K562 (cell line): ENCODE measurements at regions not wholly inside any gene's neighbourhood (a gene's known extent, or its start where the extent isn't known, plus 50 kb on each side); places are given as distances from the start of the nearest gene placed in this dataset.
A peak's percentile ranks its signal among the peaks of the same experiment; 100 is the strongest.
"Not testable (repeated sequence)": the region's sequence is repeated elsewhere in the genome, so short reads cannot be mapped to it uniquely, and the experiment has no call there.

Source experiments
- ATAC-seq: fragments of 200-7000 bp; cut with Tn5 transposase; 3 replicates; pipeline ENCODE4 v1.9.1; 2020; ENCODE audit warnings: moderate library complexity
- BruUV-seq: library from RNA; stranded (reverse); fragments of 400-500 nt; replicated peaks from 2 replicates; lab custom pipeline; 2021; lab: Mats Ljungman, UMichigan
- CTCF ChIA-PET: fragments of 300-600 bp; formaldehyde crosslinking; extraction: SDS; loops from one replicate; lab custom pipeline; 2021; ENCODE audit warnings: low intra/inter-chr PET ratio; lab: Yijun Ruan, JAX
- POLR2A ChIA-PET: fragments of 300-600, 350-650 bp; sonication (Branson Sonifier 250); formaldehyde crosslinking; extraction: SDS; loops from one replicate; lab custom pipeline; 2021; ENCODE audit warnings: antibody characterized with exemption, inconsistent platforms; lab: Yijun Ruan, JAX
- DNase-seq, 4 experiments: peaks; one replicate each; pipeline versions ENCODE4 v3.0.0 to v3.0.0-alpha.2; 2011 to 2018; ENCODE audit warnings: low spot score in 3 of 4, mixed read lengths in 3 of 4; ENCODE audit errors: extremely low read depth in 1 of 4
- FAIRE-seq: peaks from 2 replicates; lab custom pipeline; 2011; peaks lifted over from hg19 to GRCh38; lab: Jason Lieb, UNC
- H2AFZ ChIP-seq: 2 replicates; pipeline ENCODE4 v1.6.0; 2011; ENCODE audit warnings: low read depth, low read length, control low read depth, inconsistent platforms
- H3K27ac ChIP-seq: fragments of 200-600 bp; 3 replicates; pipeline ENCODE4 v1.8.0; 2011; ENCODE audit warnings: low read depth, mild to moderate bottlenecking, control low read depth, inconsistent platforms, low read length, moderate library complexity, mixed read lengths; ENCODE audit errors: extremely low read depth
- H3K27me3 ChIP-seq, 2 experiments: fragments of 300-600 bp in 1 of 2; 2 replicates in 1 of 2; 3 replicates in 1 of 2; pipeline versions ENCODE4 v1.6.0 to v1.8.0; 2011; ENCODE audit warnings: inconsistent platforms in 2 of 2, low read length in 2 of 2, mild to moderate bottlenecking in 1 of 2, mixed read lengths in 1 of 2, moderate library complexity in 1 of 2; ENCODE audit not compliant: control insufficient read depth in 2 of 2, insufficient read depth in 2 of 2
- H3K36me3 ChIP-seq: fragments of 300-600 bp; 3 replicates; pipeline ENCODE4 v1.8.0; 2011; ENCODE audit warnings: mild to moderate bottlenecking, low read length, inconsistent platforms; ENCODE audit not compliant: control insufficient read depth, insufficient read depth
- H3K4me1 ChIP-seq, 2 experiments: fragments of 200-600 bp in 1 of 2; replicated peaks in 1 of 2; 2 replicates in 1 of 2; 3 replicates in 1 of 2; pipeline versions ENCODE4 v1.5.1 to v1.8.0; 2011; ENCODE audit warnings: inconsistent platforms in 2 of 2, low read length in 2 of 2, mild to moderate bottlenecking in 1 of 2, mixed read lengths in 1 of 2, moderate library complexity in 1 of 2; ENCODE audit not compliant: control insufficient read depth in 2 of 2, insufficient read depth in 2 of 2
- H3K4me2 ChIP-seq: 2 replicates; pipeline ENCODE4 v1.6.1; 2011; ENCODE audit warnings: low read length, control low read depth, inconsistent platforms, mixed read lengths; ENCODE audit not compliant: insufficient read depth
- H3K4me3 ChIP-seq: fragments of 200-600 bp; sonication (generic), shearing (Covaris generic); 2 replicates; pipeline ENCODE4 v1.5.1; 2016; ENCODE audit warnings: control low read depth, inconsistent platforms
- H3K79me2 ChIP-seq: fragments of 200-600 bp; 3 replicates; pipeline ENCODE4 v1.8.0; 2011; ENCODE audit warnings: low read length, inconsistent platforms; ENCODE audit not compliant: control insufficient read depth, insufficient read depth
- H3K9ac ChIP-seq, 2 experiments: 2 replicates each; pipeline versions ENCODE4 v1.6.0 to v1.6.1; 2011; ENCODE audit warnings: low read depth in 2 of 2, low read length in 2 of 2, control low read depth in 1 of 2, inconsistent platforms in 1 of 2, mild to moderate bottlenecking in 1 of 2, mixed read lengths in 1 of 2; ENCODE audit not compliant: insufficient read depth in 1 of 2
- H3K9me1 ChIP-seq: one replicate; pipeline ENCODE4 v1.6.0; 2011; ENCODE audit warnings: inconsistent platforms, mild to moderate bottlenecking, low read length, moderate library complexity; ENCODE audit not compliant: control insufficient read depth, insufficient read depth
- H3K9me3 ChIP-seq: replicated peaks from 2 replicates; pipeline ENCODE4 v1.5.1; 2011; ENCODE audit warnings: low read depth, low read length, inconsistent platforms; ENCODE audit not compliant: control insufficient read depth, insufficient read depth
- H4K20me1 ChIP-seq: replicated peaks from 2 replicates; pipeline ENCODE4 v1.6.1; 2011; ENCODE audit warnings: low read length, inconsistent platforms, mixed read lengths; ENCODE audit not compliant: control insufficient read depth, insufficient read depth
- CTCF ChIP-seq, 3 experiments: IDR thresholded peaks in 2 of 3; conservative IDR thresholded peaks in 1 of 3; 2 replicates each; pipeline ENCODE4 v1.5.1; 2011 to 2012; ENCODE audit warnings: low read length in 3 of 3, mild to moderate bottlenecking in 3 of 3, control low read depth in 2 of 3, improper control_type of control experiment in 1 of 3, inconsistent platforms in 1 of 3, low read depth in 1 of 3, mixed read lengths in 1 of 3, moderate library complexity in 1 of 3; ENCODE audit not compliant: insufficient read depth in 2 of 3
- WGBS: fragments of 100-300 bp; shearing (Covaris generic); methylation state at CpG from one replicate; pipeline ENCODE4 v1.1.6; 2016; ENCODE audit warnings: low coverage, mixed read lengths; ENCODE audit not compliant: insufficient coverage; ENCODE audit errors: missing lambda C conversion rate; 5-methylcytosine and 5-hydroxymethylcytosine counted together
- in situ Hi-C: fragments of 300-500 bp; cut with MboI; formaldehyde crosslinking; loops from 4 replicates; pipeline ENCODE4 v1.15.0; 2018; ENCODE audit warnings: inconsistent platforms, mixed read lengths
- intact Hi-C: fragments of 100-400 bp; cut with micrococcal nuclease; formaldehyde crosslinking; loops from 2 replicates; pipeline ENCODE4 v1.14.2; 2022

- peak; percentile 44 to 74 (median 59); a peak in 5 of 6 replicates for TF ChIP-seq CTCF (IDR thresholded peaks at IDR 0.05 in 2 of 3, conservative IDR thresholded peaks at IDR 0.05 in 1 of 3; ENCODE audit: insufficient read depth in 2 of 3, low read depth in 1 of 3, low read length in 3 of 3)
Observed at GRCh38 chr14:106011631-106012360, 485.4 kb downstream of the TMEM121 start (continued).

GRCh38 chr14:106012361-106012725 is 486.0 kb downstream of the TMEM121 start:
- CTCF ChIA-PET, H3K4me2 ChIP-seq, H2AFZ ChIP-seq, H3K27ac ChIP-seq, H3K79me2 ChIP-seq, DNase-seq, H3K36me3 ChIP-seq, H3K9ac ChIP-seq, H3K27me3 ChIP-seq, H3K9me3 ChIP-seq, H3K4me3 ChIP-seq, intact Hi-C loops, H3K9me1 ChIP-seq, H3K4me1 ChIP-seq, ATAC-seq, in situ Hi-C loops, FAIRE-seq, POLR2A ChIA-PET, H4K20me1 ChIP-seq, BruUV-seq: not testable (repeated sequence)
- WGBS, result 0% methylated on average over 2 of the region's 3 CpGs
